ENCODE measurements at regions not wholly inside any gene's neighbourhood (a gene's known extent, or its start where the extent isn't known, plus 50 kb on each side); places are given as distances from the start of the nearest gene placed in this dataset.

- TF ChIP-seq CTCF (conservative IDR thresholded peaks at IDR 0.05; ENCODE audit: control insufficient read depth, insufficient read depth, low read depth, low read length), result no peak
- no peak for DNase-seq (ENCODE audit: low read depth)
- H3K4me3 ChIP-seq (ENCODE audit: control insufficient read depth, low read depth, low read length), result no peak overlapping the region
Observed at GRCh38 chr11:80365076-80365725, 924.4 kb upstream of the TENM4 start.

GRCh38 chr11:80362563-80363340, 921.9 kb upstream of the TENM4 start:
- TF ChIP-seq CTCF (conservative IDR thresholded peaks at IDR 0.05; ENCODE audit: control insufficient read depth, insufficient read depth, low read depth, low read length), result no peak
- peak; percentile 33 for DNase-seq (ENCODE audit: low read depth)
- no peak overlapping the region for H3K4me3 ChIP-seq (ENCODE audit: control insufficient read depth, low read depth, low read length)

- TF ChIP-seq CTCF (conservative IDR thresholded peaks at IDR 0.05; ENCODE audit: control insufficient read depth, insufficient read depth, low read depth, low read length), result no peak
- DNase-seq (ENCODE audit: low read depth), result no peak
- H3K4me3 ChIP-seq (ENCODE audit: control insufficient read depth, low read depth, low read length), result no peak overlapping the region
Observed at GRCh38 chr11:80355251-80355650, 914.4 kb upstream of the TENM4 start.

GRCh38 chr11:80350541-80350940, 909.7 kb upstream of the TENM4 start:
- no peak for DNase-seq (ENCODE audit: low read depth)
- no peak for TF ChIP-seq CTCF (conservative IDR thresholded peaks at IDR 0.05; ENCODE audit: control insufficient read depth, insufficient read depth, low read depth, low read length)
- no peak overlapping the region for H3K4me3 ChIP-seq (ENCODE audit: control insufficient read depth, low read depth, low read length)

- TF ChIP-seq CTCF (conservative IDR thresholded peaks at IDR 0.05; ENCODE audit: control insufficient read depth, insufficient read depth, low read depth, low read length), result no peak
- H3K4me3 ChIP-seq (ENCODE audit: control insufficient read depth, low read depth, low read length), result no peak overlapping the region
- no peak for DNase-seq (ENCODE audit: low read depth)
Observed at GRCh38 chr11:80349997-80350396, 909.2 kb upstream of the TENM4 start.

GRCh38 chr11:80346353-80347059, 905.7 kb upstream of the TENM4 start:
- no peak for TF ChIP-seq CTCF (conservative IDR thresholded peaks at IDR 0.05; ENCODE audit: control insufficient read depth, insufficient read depth, low read depth, low read length)
- no peak overlapping the region for H3K4me3 ChIP-seq (ENCODE audit: control insufficient read depth, low read depth, low read length)
- no peak for DNase-seq (ENCODE audit: low read depth)

Data from fibroblast of mammary gland (primary cell).